ENCODE measurements at regions not wholly inside any gene's neighbourhood (a gene's known extent, or its start where the extent isn't known, plus 50 kb on each side); places are given as distances from the start of the nearest gene placed in this dataset.

- no peak for DNase-seq (ENCODE audit: low spot score)
These were observed 985.3 kb upstream of the FAT3 start for GRCh38 chr11:91239359-91239758.

DNA sequence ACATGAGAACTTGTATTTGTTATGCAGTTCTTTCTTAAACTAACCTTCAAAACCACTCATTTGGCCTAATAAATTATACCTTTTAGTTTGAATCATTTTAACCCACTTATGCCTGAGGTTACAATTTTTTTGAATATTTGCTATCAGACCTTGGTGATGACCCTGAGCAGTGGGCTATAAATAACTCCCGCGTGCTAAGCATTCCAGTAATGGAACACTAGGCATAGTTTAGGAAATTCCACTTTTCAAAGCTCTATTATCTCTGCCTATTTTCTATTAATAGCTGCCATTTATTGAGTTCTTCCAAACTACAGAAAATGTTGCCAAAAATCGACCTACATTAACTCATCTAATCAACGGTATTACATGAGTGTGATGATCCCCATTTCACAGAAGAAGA, 993.4 kb upstream of the FAT3 start:
- no peak for DNase-seq (ENCODE audit: low spot score)

GRCh38 chr11:91230647-91231046, 994.0 kb upstream of the FAT3 start:
- no peak for DNase-seq (ENCODE audit: low spot score)

GRCh38 chr11:91222830-91223229, 1000.0 kb upstream of the CHORDC1 start:
- DNase-seq (ENCODE audit: low spot score) = no peak

DNA sequence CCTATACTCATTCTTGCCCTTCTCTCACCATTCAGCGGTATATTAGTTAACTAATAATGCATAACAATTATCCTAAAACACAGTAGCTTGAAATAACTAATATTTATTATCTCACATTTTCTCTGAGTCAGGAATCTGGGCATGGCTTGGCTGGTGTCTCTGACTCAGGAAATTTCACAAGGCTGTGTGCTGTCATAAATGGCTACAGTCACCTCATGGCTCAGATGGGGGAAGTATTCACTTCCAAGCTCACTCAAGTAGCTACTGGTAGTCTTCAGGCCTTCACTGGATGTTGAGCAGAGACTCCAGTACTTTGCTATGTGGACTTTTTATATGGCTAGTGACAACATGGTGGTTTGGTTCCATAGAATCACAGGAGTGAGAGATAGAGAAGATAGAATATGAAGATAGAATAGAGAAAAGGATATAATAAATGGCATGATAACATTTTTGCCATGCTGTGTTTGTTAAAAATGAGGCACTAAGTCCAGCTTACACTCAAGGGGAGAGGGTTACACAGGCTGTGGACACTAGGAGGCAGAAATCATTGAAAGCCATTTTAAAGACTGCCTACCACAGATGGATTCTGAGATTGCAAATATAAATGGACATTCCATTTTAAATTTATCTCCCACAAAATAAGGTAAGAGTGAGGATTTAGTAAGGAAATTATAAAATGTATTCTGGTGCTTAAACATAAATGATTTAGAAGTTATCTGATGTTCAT, 997.8 kb upstream of the CHORDC1 start:
- DNase-seq (ENCODE audit: low spot score) = no peak

DNA sequence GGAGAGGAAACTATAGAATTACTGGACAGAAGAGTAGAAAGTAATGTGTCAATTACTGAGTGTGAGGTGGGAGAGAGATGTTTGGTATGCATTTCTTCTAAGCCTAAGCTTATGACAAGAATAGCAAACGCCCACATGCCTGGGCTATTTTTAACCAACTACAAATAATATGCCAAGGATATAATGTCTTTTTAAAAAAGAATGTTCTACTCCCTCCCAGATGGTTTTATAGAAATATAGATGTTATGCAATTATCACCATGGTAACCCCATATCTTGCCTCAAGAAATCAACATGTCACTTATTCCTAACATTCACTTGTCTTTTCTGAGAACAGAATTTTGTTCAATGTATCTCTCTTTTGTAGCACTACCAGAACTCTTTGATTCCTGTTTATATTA, 996.7 kb upstream of the CHORDC1 start:
- no peak for DNase-seq (ENCODE audit: low spot score)

DNA sequence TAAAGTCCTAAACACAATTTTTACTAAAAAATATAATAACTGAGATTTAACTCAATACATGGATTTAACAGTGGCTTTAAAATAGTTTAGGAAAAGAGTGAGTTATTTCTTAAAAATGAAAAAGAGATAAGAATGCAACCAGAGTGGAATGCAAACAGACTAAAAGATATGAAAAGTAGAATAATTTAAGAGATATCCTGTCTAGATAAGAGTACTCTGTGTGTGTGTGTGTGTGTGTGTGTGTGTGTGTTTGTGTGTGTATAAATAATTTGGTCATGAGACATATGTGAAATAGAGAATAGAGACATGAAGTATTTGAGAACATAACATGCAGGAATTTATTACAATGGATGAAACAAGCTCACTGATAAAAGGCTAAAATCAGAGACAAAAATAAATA, 986.9 kb upstream of the CHORDC1 start:
- no peak for DNase-seq (ENCODE audit: low spot score)

DNA sequence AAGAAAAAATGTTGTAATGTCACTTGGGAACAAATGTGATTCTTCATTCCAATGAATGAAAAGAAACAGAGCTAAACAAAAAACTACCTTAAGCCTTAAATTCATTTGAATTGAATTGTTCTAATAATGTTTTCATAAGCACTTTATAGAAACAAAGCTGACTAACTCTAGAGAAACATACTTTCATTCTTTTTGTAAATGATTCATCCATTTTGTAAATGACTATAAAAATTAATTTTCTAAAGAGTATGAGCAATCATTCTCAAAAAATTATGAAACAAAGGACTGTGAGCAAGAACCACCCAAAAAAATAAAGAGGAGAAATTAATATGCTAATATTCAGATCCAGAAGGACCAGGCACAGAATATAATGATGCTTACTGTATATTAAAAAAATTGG, 986.5 kb upstream of the CHORDC1 start:
- no peak for DNase-seq (ENCODE audit: low spot score)

DNA sequence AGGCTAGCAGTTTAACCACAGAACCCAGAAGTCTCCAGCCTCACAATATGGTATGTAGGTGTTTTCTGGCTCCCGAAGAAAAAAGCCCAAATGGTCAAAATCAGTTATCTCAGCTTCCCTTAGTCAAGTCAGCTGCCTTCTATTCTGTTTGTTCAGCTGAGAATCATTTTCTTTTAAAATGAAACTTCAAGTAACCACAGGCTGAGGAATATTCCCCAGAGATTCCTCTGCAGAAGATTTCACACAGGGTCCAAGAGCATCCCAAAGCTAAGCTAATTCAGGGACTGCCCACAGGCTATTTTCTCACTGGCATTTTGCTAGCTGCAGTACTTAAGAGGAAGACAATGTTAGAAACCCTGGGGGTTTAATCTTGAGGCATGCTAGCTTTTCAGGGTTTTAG, 977.0 kb upstream of the CHORDC1 start:
- no peak for DNase-seq (ENCODE audit: low spot score)

DNA sequence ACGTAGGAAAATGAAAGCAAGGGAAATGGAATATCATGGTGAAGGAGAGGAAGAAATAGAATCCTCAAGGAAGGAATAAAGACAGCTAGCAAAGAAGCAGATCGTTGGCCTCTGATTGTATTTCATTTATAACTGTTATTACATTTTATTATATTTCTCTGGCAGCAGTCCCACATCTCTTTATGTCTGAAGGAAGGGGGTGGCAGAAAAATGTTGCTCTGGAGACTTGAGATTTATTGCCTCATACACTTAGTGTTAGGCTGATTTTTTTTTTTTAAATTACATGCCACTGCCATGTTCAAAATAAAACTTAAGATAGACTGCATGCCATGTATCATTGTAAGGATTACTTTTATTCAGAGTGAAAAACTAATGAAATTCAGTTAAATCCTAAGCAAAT, 971.7 kb upstream of the CHORDC1 start:
- no peak for DNase-seq (ENCODE audit: low spot score)

GRCh38 chr11:91188484-91188883, 965.6 kb upstream of the CHORDC1 start:
- DNase-seq (ENCODE audit: low spot score) = no peak

- no peak for DNase-seq (ENCODE audit: low spot score)
These were observed 964.5 kb upstream of the CHORDC1 start for GRCh38 chr11:91187314-91187713.

DNA sequence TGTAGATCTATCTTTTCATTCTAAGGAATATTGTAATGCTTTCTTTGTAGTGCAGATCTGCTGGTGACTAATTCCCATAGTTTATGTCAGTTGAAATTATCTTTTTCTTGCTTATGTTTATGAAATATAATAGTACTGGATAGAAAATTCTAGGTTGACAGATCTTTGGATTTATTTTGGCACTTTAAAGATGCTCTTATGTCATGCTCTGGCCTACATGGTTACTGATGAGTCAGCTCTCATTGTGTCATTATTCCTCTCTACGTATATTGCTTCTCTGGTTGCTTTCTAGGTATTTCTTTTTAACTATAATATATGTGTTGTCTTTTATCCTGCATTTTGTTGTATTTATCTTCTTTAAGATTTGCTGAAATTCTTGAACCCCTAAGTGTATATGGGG, 955.5 kb upstream of the CHORDC1 start:
- no peak for DNase-seq (ENCODE audit: low spot score)

- no peak for DNase-seq (ENCODE audit: low spot score)
These were observed 951.9 kb upstream of the CHORDC1 start for GRCh38 chr11:91174734-91175133.

- no peak for DNase-seq (ENCODE audit: low spot score)
These were observed 951.3 kb upstream of the CHORDC1 start for GRCh38 chr11:91174193-91174592.

GRCh38 chr11:91173701-91174100, 950.9 kb upstream of the CHORDC1 start:
- no peak for DNase-seq (ENCODE audit: low spot score)

- DNase-seq (ENCODE audit: low spot score) = no peak
These were observed 947.9 kb upstream of the CHORDC1 start for GRCh38 chr11:91170711-91171110.

DNA sequence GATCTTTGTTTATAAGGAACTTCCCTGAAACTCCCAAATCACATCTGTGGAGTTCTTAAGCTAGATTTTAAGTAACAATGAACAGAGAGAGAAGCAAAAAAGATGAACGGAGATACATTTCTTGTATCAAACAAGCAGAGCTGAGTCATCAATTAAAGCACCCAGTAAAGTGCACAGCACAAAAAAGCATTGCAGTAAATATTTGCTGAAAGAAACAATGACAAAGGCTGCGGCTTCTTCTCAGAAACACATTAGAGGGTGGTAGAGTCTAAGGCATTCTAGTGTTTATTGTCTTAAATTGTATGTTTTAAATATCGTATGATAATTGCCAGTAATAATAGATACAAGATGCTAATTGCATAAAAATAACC, 941.6 kb upstream of the CHORDC1 start:
- no peak for DNase-seq (ENCODE audit: low spot score)

DNA sequence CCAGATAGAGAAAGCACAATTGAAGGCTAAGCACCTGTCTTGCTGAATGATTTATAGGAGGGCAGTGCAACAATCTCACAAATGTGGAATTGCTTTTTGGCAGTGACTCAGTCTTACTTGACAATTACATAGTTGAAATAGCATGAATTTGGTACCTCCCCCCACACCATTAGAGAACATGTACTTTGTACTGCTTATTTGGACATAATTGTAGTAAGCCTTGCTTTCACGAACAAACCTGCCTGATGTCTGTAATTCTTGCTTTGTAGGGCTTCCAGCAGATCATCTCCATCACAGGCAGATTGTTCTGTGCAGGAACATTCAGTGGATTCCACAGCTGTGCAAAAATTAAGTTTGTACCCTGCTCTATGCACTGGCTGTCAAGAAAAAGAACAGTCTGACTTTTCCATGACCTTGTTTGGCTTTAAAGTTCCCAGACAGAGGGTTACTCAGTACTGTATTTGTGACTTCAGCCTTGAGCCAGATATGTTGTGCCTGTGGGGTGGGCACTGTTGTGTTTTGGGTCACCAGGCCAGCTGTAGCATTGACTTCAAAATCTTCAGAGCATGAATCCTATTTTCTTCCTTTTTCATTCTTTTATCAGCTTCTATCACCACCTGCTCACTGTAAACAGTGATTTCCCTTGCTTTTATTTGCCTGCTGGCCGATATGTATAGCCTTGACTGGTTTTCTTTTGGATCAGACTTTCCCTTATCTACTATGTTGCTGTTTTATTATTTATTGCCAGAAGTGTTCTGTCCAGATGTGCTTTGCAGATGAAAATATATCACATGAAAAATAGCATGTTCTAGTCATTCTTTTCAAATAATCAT, 941.0 kb upstream of the CHORDC1 start:
- DNase-seq (ENCODE audit: low spot score) = no peak

DNA sequence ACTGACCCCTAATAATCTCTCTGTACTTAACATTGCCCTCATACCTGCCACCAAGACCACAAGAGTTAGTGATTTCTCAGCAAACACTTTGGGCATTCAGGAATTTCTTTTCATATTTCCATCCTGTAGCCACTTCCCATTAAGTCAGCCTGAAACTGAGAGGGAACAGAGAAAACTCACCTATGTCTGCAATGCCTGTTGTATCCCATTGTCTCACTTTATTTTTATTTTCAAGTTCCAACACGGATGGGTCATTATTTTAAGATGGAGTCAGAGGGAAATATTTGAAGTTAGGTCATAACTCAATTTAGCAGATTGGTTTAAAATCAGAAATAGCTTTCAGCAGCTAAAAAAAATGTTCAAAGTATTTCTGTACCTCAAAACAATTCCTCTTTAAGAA, 937.8 kb upstream of the CHORDC1 start:
- DNase-seq (ENCODE audit: low spot score) = no peak

DNA sequence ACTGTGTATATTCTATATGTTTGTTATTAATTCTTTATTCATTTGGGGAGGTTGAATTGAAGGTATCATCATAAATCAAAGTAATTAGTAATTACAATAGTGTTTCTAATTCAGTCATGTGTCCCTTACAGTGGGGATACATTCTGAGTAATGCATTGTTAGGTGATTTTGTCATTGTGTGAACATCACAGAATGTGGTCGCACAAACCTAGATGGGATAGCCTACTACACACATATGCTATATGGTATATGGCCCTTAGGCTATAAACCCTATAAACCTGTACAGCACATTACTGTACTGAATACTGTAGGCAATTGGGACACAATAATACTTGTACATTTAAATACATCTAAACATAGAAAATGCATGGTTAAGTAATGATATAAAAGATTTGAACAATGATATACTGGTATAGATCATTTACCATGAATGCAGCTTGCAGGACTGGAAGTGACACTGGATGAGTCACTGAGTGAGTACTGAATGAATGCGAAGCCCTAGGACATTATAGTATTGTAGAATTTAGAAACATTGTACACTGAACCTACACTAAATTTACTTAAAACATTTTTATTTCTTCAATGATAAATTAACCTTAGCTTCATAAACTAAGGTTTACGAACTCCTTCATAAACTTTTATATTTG, 936.2 kb upstream of the CHORDC1 start:
- DNase-seq (ENCODE audit: low spot score) = no peak

GRCh38 chr11:91158297-91158696, 935.4 kb upstream of the CHORDC1 start:
- DNase-seq (ENCODE audit: low spot score) = no peak

DNA sequence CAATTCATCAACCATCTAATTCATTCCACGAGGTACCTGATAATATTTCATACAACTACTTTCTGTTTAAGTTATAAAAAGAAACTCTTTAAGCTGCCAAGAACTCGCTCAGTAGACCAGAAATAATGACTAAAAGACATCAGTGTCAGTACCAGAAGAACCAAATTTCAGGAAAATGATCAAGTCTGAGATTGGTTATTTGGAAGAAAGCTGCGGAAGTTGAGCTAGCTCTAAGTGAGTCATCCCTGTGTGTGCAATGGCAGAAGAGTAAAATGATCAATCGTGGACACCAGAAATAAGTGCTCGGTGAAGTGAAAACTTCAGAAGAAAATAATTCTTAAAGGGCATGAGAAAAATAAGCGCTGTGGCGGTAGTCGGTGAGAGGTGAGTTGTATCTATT, 933.2 kb upstream of the CHORDC1 start:
- DNase-seq (ENCODE audit: low spot score) = no peak
